Astrocyte of the spinal cord (primary cell): ENCODE measurements at regions not wholly inside any gene's neighbourhood (a gene's known extent, or its start where the extent isn't known, plus 50 kb on each side); places are given as distances from the start of the nearest gene placed in this dataset.

ENCODE experiments used
- DNase-seq: peaks from one replicate; pipeline ENCODE4 v3.0.0; 2011; ENCODE audit warnings: low read depth, low spot score
- H3K4me3 ChIP-seq: 2 replicates; pipeline ENCODE4 v1.5.1; 2011; ENCODE audit warnings: low read depth, mild to moderate bottlenecking, low read length, moderate library complexity
- in situ Hi-C: cut with HindIII; loops from 2 replicates; pipeline ENCODE4 v1.10.0; 2017; ENCODE audit warnings: low sequenced_read_pairs
- TF ChIP-seq, protein P1 (sequence below): IDR thresholded peaks from 2 replicates; pipeline ENCODE4 v1.5.1; 2012; ENCODE audit warnings: low read depth, mild to moderate bottlenecking, low read length, inconsistent platforms

DNA sequence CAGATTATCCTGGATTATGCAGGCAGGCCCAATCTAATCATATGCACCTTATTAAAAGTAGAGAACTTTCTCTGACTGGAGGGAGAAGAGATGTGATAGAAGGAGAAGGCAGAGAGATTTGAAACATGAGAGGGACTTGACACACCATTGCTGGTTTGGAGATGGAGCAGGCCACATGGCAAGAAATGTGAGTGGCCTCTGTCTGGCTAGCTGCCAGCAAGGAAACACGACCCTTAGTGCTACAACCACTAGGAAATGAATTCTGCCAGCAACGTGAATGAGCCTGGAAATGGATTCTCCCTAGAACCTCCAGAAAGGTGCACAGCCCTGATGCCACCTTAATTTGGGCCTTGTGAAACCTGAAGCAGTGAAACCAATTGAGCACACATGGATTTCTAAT lies 79.5 kb upstream of the MBNL3 start:
- TF ChIP-seq, protein P1, sequence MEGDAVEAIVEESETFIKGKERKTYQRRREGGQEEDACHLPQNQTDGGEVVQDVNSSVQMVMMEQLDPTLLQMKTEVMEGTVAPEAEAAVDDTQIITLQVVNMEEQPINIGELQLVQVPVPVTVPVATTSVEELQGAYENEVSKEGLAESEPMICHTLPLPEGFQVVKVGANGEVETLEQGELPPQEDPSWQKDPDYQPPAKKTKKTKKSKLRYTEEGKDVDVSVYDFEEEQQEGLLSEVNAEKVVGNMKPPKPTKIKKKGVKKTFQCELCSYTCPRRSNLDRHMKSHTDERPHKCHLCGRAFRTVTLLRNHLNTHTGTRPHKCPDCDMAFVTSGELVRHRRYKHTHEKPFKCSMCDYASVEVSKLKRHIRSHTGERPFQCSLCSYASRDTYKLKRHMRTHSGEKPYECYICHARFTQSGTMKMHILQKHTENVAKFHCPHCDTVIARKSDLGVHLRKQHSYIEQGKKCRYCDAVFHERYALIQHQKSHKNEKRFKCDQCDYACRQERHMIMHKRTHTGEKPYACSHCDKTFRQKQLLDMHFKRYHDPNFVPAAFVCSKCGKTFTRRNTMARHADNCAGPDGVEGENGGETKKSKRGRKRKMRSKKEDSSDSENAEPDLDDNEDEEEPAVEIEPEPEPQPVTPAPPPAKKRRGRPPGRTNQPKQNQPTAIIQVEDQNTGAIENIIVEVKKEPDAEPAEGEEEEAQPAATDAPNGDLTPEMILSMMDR, result no peak
- no peak overlapping the region for H3K4me3 ChIP-seq
- no peak for DNase-seq
- in situ Hi-C loops, result no loop called here

DNA sequence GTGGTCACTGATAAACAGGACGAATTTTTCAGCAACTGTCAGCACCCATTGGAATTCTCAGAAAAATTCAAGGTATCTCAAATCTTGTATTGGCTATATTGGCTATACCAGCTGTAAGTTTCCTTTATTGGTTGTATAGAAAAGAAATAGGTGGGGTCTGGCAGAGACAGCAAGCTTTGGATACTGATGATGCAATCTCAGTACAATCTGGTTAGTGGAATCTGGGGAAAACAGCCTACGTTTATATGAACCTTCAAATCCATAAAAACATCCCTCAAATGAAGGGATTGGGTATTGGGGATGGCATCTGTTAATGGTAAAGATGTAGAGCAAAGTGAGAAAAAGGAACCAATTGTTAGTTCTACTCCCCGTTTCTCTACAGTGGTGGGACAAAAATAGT lies 76.4 kb upstream of the MBNL3 start:
- TF ChIP-seq, protein P1, result no peak
- DNase-seq, result no peak
- in situ Hi-C loops, result no loop called here
- H3K4me3 ChIP-seq, result no peak overlapping the region

DNA sequence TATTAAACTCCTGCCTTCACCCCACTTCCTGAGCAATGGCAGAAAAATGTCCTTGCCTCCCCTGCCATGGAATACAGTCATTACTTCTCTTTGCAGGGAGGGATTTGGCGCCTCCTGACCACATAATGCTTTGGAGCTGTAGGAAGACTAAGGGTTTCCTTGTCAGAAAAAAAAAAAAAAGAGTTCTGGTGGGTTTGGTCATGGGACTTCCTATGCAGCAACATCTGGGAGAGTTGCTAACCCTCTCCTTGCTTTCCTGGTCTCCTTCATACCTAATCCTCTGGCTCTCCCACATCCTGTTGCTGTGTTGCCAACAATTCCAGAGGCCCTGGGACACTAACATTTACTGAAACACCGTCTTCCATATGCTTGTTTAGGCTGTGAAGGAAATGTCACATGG lies 75.1 kb upstream of the MBNL3 start:
- in situ Hi-C loops, result no loop called here
- peak; percentile 4 for DNase-seq
- no peak overlapping the region for H3K4me3 ChIP-seq
- TF ChIP-seq, protein P1, result no peak

DNA sequence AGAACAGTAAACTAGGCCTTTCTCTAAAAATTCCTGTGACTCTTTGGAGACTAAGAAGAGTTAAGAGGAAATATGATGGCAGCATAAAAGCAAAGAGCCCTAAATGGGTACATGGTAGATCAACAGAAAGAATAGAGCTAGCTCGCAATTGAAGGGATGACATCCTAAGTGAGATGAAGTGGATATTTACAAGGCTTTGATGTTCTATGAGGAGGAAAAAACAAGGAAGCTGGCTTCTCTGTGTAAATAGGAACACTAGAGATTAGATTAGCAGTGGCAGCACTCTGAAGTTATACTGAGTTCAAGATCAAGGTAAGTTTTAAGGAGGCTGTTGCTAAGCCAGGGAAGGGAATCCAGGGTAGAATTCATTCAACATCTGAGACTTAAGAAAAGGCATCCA lies 73.1 kb upstream of the MBNL3 start:
- in situ Hi-C loops, result no loop called here
- TF ChIP-seq, protein P1, result no peak
- no peak for DNase-seq
- H3K4me3 ChIP-seq, result no peak overlapping the region

DNA sequence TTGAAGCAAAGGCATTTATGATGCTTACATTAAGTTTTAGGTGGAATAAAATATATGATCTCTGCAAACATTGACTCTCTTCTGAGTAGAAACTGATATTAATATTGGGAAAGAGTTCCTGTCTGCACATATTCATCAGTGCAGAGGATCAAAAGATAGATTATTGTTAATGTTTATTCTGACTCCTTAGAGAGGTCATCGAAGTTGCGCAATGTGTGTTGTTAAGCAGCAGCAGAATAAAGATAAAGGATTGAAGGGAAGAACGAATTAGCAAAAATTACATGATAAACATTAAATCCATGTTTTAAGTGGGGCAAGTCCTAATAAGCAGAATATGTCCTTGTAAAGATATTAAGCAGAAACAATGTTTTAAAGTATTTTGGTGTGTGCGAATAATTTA lies 72.6 kb upstream of the MBNL3 start:
- TF ChIP-seq, protein P1, result no peak
- no peak overlapping the region for H3K4me3 ChIP-seq
- no peak for DNase-seq
- in situ Hi-C loops, result no loop called here

DNA sequence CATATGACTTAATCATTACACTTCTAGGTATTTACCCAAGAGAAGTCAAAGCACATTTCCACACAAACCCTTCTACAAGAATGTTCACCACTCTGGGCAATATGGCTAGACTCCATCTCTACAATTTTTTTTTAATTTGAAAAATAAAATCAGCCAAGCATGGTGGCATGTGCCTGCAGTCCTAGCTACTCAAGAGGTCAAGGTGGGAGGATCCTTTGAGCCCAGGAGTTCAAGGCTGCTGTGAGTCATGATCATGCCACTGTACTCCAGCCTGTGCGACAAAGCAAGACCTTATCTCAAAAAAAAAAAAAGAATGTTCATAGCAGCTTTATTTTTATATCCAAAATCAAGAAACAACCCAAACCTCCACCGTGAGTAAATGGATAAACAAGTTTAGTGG lies 70.3 kb upstream of the MBNL3 start:
- TF ChIP-seq, protein P1, result no peak
- in situ Hi-C loops, result no loop called here
- DNase-seq, result no peak
- no peak overlapping the region for H3K4me3 ChIP-seq

DNA sequence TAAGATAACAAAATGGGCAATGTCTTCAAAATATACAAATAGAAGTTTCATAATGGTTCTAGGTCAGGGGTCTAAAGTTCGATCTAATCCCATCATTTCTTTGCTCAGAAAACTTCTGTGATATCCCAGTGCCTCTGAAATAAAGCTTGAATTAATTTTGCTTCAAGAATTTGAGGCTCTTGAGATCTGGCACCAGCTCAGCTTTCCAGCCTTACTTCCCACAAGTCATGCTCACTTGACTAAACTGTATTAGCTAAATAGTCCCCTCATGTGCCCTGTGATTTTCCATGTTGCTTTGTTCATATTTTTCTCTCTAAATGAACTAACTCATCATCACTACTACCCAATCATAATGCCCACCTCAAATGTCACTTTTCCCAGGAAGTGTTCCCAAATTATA lies 50.8 kb upstream of the MBNL3 start:
- TF ChIP-seq, protein P1, result no peak
- H3K4me3 ChIP-seq, result no peak overlapping the region
- DNase-seq, result no peak
- in situ Hi-C loops, result no loop called here
